Astrocyte of the spinal cord (primary cell): ENCODE measurements at regions not wholly inside any gene's neighbourhood (a gene's known extent, or its start where the extent isn't known, plus 50 kb on each side); places are given as distances from the start of the nearest gene placed in this dataset.

Experiments used
- DNase-seq: peaks from one replicate; pipeline ENCODE4 v3.0.0; 2011; ENCODE audit warnings: low read depth, low spot score
- H3K4me3 ChIP-seq: 2 replicates; pipeline ENCODE4 v1.5.1; 2011; ENCODE audit warnings: low read depth, mild to moderate bottlenecking, low read length, moderate library complexity
- in situ Hi-C: cut with HindIII; loops from 2 replicates; pipeline ENCODE4 v1.10.0; 2017; ENCODE audit warnings: low sequenced_read_pairs
- TF ChIP-seq, protein P1 (sequence below): IDR thresholded peaks from 2 replicates; pipeline ENCODE4 v1.5.1; 2012; ENCODE audit warnings: low read depth, mild to moderate bottlenecking, low read length, inconsistent platforms

DNA sequence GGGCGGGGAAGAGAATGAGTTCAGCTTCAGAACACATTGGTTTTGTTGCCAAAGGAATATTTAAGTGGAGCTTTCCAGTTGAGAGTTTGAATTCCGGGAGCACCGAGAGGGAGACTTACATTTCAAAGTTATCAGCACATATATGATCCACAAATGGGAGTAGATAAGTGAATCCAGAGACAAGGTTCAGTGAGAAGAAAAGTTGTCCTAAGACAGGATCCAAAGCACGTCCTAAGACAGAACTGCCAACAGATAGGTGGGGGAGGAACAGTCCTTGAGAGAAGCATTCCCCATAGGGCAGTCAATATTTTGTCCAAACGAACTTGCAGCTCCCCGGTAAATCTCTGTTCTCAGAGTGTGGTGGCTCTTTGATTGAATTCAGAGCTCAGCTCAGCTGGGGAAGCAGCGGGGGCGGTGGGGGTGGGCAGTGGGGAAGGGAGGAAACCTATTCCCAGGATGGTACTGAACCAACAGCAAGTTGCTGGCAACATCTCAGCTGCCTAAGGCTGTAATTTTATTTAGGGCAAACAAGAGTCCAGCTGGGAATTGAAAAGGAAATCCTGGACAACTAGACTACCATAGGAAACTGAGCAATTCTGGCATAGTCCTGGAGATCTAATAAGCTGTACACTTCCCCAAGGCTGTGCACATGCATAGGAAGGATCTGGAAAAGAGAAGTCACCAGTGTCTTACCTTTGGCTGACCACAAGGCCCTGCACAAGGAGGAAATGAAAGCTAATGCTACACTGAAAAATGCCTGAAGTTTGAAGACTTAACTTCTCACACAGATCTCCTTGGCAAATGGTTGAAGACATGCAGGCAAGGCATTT is 94.2 kb upstream of the CXCL12 start:
- TF ChIP-seq, protein P1, sequence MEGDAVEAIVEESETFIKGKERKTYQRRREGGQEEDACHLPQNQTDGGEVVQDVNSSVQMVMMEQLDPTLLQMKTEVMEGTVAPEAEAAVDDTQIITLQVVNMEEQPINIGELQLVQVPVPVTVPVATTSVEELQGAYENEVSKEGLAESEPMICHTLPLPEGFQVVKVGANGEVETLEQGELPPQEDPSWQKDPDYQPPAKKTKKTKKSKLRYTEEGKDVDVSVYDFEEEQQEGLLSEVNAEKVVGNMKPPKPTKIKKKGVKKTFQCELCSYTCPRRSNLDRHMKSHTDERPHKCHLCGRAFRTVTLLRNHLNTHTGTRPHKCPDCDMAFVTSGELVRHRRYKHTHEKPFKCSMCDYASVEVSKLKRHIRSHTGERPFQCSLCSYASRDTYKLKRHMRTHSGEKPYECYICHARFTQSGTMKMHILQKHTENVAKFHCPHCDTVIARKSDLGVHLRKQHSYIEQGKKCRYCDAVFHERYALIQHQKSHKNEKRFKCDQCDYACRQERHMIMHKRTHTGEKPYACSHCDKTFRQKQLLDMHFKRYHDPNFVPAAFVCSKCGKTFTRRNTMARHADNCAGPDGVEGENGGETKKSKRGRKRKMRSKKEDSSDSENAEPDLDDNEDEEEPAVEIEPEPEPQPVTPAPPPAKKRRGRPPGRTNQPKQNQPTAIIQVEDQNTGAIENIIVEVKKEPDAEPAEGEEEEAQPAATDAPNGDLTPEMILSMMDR, result no peak
- in situ Hi-C loops, result no loop called here
- DNase-seq, result no peak
- H3K4me3 ChIP-seq, result no peak overlapping the region

DNA sequence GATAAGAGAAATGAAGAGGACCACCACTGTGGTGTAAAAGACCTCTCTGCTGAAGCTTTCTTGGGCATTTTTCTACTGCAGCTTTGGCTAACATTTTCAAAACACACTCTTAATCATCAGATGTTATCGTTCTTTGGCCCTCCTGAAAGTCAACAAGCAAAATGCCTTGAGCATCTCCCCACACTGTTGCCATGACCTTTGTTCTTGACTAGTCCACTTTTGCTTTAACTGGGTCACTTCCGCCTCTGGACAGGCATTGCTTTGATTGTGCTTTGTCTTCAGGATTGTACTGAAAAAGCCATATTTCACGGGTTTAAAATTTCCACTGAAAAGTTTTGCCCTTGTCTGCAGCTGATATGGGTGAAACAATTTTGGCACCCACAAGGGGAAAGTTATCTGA is 107.8 kb upstream of the CXCL12 start:
- in situ Hi-C loops, result no loop called here
- H3K4me3 ChIP-seq, result no peak overlapping the region
- no peak for DNase-seq
- TF ChIP-seq, protein P1, result no peak

DNA sequence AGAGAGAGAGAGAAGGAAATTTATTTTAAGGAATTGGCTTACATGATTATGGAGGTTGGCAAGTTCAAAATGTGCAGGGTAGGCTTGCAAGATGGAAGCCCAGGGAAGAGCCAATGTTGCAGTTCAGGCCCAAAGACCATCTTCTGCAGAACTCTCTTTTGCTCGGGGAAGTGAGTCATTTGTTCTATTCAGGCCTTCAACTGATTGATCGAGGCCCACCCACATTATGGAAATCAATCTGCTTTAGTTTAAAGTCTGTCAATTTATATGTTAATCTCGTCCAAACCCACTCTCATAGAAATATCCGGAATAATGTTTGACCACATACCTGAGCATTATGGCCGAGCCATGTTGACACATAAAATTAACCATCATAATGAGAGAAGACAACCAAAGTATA is 113.3 kb upstream of the CXCL12 start:
- H3K4me3 ChIP-seq, result no peak overlapping the region
- DNase-seq, result no peak
- TF ChIP-seq, protein P1, result no peak
- in situ Hi-C loops, result no loop called here

DNA sequence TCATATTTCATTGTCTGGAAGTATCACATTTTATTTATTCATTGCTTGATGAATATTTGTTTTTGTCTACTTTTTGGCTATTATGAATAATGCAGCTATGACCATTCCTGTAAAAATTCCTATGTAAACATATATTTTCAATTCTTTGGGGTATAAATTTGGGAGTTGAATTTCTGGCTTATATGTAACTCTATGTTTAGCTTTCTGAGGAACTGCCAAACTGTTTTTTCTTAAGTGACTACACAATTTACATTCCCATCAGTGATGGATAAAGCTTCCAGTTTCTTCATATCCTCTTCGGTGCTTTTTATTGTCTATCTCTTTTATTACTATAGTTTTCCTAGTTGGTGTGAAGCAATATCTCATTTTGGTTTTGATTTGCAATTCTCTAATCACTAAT is 115.6 kb upstream of the CXCL12 start:
- DNase-seq, result no peak
- in situ Hi-C loops, result no loop called here
- TF ChIP-seq, protein P1, result no peak
- no peak overlapping the region for H3K4me3 ChIP-seq

DNA sequence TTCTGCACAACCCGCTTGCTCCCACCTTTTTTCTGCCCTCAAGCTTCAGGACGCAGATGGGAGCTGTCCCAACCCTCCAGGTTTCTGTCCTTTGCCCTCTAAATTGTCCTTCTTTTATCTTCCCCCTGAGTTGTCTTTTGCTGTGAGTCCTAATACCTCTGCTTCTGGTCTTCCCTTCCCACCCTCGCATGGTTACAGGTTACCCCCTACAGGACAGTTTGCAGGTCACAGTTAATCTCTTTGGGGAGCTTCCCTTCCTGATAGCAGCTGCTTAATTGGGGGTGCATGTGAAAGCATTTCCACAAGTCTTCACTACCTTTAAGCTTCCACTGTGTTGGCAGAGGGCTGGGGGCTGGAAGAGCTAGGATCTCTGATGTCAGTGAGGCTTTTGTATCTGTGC is 121.5 kb upstream of the CXCL12 start:
- DNase-seq, result no peak
- no peak overlapping the region for H3K4me3 ChIP-seq
- in situ Hi-C loops, result no loop called here
- TF ChIP-seq, protein P1, result no peak

DNA sequence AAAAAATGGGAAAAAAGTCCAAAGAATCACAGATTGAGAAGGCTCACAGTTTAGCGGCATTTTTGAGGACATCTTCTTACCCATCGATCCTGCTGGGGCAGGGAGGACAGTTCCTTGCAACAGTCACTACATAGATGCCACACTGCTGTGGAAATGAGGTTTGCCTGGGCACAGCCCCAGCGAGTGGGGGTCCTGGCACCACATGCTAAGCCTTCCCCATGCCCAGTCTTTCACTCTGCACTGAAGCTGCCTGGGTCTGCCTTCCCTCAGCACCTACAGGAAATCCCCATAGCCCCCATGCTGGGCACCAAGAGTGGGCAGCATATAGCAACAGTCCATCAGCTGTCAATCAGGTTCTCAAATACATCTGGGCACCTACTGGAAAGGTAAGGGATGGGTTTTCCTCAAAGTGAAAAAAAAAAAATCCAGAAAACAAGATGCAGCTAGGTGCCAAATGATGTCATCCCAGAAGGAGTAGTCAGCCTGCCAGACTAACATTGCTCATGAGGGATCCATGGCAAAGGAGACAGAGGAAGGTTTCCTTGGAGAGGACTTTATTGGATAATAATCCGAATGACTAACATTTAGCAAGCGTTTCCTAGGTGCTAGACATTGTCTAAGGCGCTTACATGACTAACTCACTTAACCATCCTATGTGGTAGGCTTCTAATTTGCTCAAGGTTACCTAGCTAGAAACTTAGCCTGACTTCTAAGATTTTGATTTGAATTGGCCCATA is 125.7 kb upstream of the CXCL12 start:
- DNase-seq, result peak; percentile 26
- in situ Hi-C loops, result no loop called here
- TF ChIP-seq, protein P1, result no peak
- no peak overlapping the region for H3K4me3 ChIP-seq
